ENCODE measurements at regions not wholly inside any gene's neighbourhood (a gene's known extent, or its start where the extent isn't known, plus 50 kb on each side); places are given as distances from the start of the nearest gene placed in this dataset.

GRCh38 chr21:41681348-41681801, 85.5 kb downstream of the RIPK4 start:
- Histone ChIP-seq H3K36me3 (ENCODE audit: insufficient read depth, low read length) (no peaks in the 10 kb centered on the region), H3K4me2 (ENCODE audit: low read length) (no peak overlapping the region), H2AFZ (ENCODE audit: low read length) (no peak overlapping the region), H4K20me1 (ENCODE audit: insufficient read depth, low read length) (no peaks in the 10 kb centered on the region), H3K4me1 (ENCODE audit: insufficient read depth, low read length, poor library complexity, severe bottlenecking) (no peaks in the 10 kb centered on the region), H3K79me2 (ENCODE audit: insufficient read depth, low read depth, low read length) (no peaks in the 10 kb centered on the region), H3K27ac (ENCODE audit: low read depth, low read length, poor library complexity, severe bottlenecking) (no peak overlapping the region), H3K4me3 (ENCODE audit: low read depth, low read length, poor library complexity, severe bottlenecking) (no peak overlapping the region), H3K9me3 (ENCODE audit: low read length) (no peaks in the 10 kb centered on the region), H3K9me2 (ENCODE audit: insufficient read depth, low read length) (no peaks in the 10 kb centered on the region)
- CTCF ChIA-PET (ENCODE audit: unreplicated experiment), result no interaction called here
- BruUV-seq (replicated peaks), result no TSS peak
- no peak for TF ChIP-seq CTCF (conservative IDR thresholded peaks at IDR 0.05; ENCODE audit: low read length)
- no peak for TF ChIP-seq EZH2phosphoT487 (IDR thresholded peaks at IDR 0.05; ENCODE audit: borderline replicate concordance, low read depth, low read length)
- intact Hi-C loops (cut with micrococcal nuclease; ENCODE audit: unreplicated experiment), result no loop called here
- POLR2A ChIA-PET, result no interaction called here
- no peak for DNase-seq (ENCODE audit: low spot score)

GRCh38 chr21:41680444-41681347, 86.2 kb downstream of the RIPK4 start:
- Histone ChIP-seq H2AFZ (ENCODE audit: low read length) (no peak overlapping the region), H3K9me2 (ENCODE audit: insufficient read depth, low read length) (no peaks in the 10 kb centered on the region), H4K20me1 (ENCODE audit: insufficient read depth, low read length) (no peaks in the 10 kb centered on the region), H3K4me3 (ENCODE audit: low read depth, low read length, poor library complexity, severe bottlenecking) (no peak overlapping the region), H3K9me3 (ENCODE audit: low read length) (no peaks in the 10 kb centered on the region), H3K79me2 (ENCODE audit: insufficient read depth, low read depth, low read length) (no peaks in the 10 kb centered on the region), H3K36me3 (ENCODE audit: insufficient read depth, low read length) (no peaks in the 10 kb centered on the region), H3K4me1 (ENCODE audit: insufficient read depth, low read length, poor library complexity, severe bottlenecking) (no peaks in the 10 kb centered on the region), H3K27ac (ENCODE audit: low read depth, low read length, poor library complexity, severe bottlenecking) (no peak overlapping the region), H3K4me2 (ENCODE audit: low read length) (no peak overlapping the region)
- POLR2A ChIA-PET, result no interaction called here
- TF ChIP-seq CTCF (conservative IDR thresholded peaks at IDR 0.05; ENCODE audit: low read length) (no peak), EZH2phosphoT487 (IDR thresholded peaks at IDR 0.05; ENCODE audit: borderline replicate concordance, low read depth, low read length) (no peak)
- no TSS peak for BruUV-seq (replicated peaks)
- CTCF ChIA-PET (ENCODE audit: unreplicated experiment), result no interaction called here
- intact Hi-C loops (cut with micrococcal nuclease; ENCODE audit: unreplicated experiment), result no loop called here
- DNase-seq (ENCODE audit: low spot score), result no peak

- H4K20me1 ChIP-seq (ENCODE audit: insufficient read depth, low read length), result no peaks in the 10 kb centered on the region
- H3K36me3 ChIP-seq (ENCODE audit: insufficient read depth, low read length), result no peaks in the 10 kb centered on the region
- H3K9me2 ChIP-seq (ENCODE audit: insufficient read depth, low read length), result no peaks in the 10 kb centered on the region
- H3K4me3 ChIP-seq (ENCODE audit: low read depth, low read length, poor library complexity, severe bottlenecking), result no peak overlapping the region
- intact Hi-C loops (cut with micrococcal nuclease; ENCODE audit: unreplicated experiment), result no loop called here
- CTCF ChIA-PET (ENCODE audit: unreplicated experiment), result no interaction called here
- H3K27ac ChIP-seq (ENCODE audit: low read depth, low read length, poor library complexity, severe bottlenecking), result no peak overlapping the region
- no peaks in the 10 kb centered on the region for H3K4me1 ChIP-seq (ENCODE audit: insufficient read depth, low read length, poor library complexity, severe bottlenecking)
- BruUV-seq (replicated peaks), result no TSS peak
- no peaks in the 10 kb centered on the region for H3K9me3 ChIP-seq (ENCODE audit: low read length)
- no peak overlapping the region for H3K4me2 ChIP-seq (ENCODE audit: low read length)
- TF ChIP-seq EZH2phosphoT487 (IDR thresholded peaks at IDR 0.05; ENCODE audit: borderline replicate concordance, low read depth, low read length) (no peak), CTCF (conservative IDR thresholded peaks at IDR 0.05; ENCODE audit: low read length) (no peak)
- POLR2A ChIA-PET, result no interaction called here
- no peak overlapping the region for H2AFZ ChIP-seq (ENCODE audit: low read length)
- DNase-seq (ENCODE audit: low spot score), result no peak
- no peaks in the 10 kb centered on the region for H3K79me2 ChIP-seq (ENCODE audit: insufficient read depth, low read depth, low read length)
Observed at GRCh38 chr21:41678924-41679318, 87.9 kb downstream of the RIPK4 start.
